Fibroblast of skin of right biceps (primary cell): ENCODE measurements at regions not wholly inside any gene's neighbourhood (a gene's known extent, or its start where the extent isn't known, plus 50 kb on each side); places are given as distances from the start of the nearest gene placed in this dataset.
"Not testable (repeated sequence)": the region's sequence is repeated elsewhere in the genome, so short reads cannot be mapped to it uniquely, and the experiment has no call there.

Experiments used
- DNase-seq: peaks from one replicate; pipeline ENCODE4 v3.0.0-alpha.2; 2013

DNA sequence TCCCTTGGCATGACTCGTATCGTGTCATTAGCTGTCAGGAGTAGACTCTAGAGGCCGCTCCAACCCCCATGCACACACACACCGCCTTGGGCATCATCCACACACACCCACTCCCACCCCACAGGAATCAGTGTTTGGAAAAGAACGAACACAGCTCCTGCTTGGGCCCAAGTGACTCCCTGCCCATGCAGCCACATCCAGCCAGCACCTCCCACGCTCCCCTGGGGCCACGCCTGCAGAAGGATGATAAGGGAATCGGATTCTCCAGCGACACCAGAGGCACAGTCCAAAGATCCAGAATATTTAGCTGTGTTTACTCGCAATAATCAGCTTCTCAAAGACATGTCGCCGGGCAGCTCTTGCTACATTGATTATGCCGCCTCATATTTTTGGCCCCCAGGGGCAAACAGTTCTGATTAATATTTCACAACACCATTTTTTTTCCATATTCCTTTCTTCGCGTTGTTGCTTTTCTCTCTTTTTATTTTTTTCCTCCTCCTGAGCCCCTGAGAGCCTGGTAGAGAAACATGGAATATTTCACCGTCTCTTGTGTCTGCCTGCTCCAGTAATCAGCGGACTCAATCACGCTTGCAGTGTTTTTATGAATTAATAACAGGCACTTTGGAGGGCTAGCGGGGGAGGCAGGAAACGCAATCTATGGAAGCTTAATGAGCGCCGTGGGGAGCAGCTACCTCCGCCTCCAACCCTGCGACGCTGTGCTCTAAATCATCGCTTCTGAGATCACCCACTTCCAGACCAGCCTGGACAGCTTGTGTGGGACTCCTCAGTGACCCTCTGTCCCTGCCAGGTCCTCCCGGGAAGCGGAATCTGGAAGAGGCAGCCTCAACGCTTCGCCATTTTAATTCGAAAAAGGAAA is 221.4 kb downstream of the TLE3 start:
- DNase-seq, result no peak

- DNase-seq, result not testable (repeated sequence)
Measured at GRCh38 chr15:69879963-69880362, 217.8 kb downstream of the TLE3 start.

- DNase-seq, result no peak
Measured at GRCh38 chr15:69880571-69881301, 217.0 kb downstream of the TLE3 start.

DNA sequence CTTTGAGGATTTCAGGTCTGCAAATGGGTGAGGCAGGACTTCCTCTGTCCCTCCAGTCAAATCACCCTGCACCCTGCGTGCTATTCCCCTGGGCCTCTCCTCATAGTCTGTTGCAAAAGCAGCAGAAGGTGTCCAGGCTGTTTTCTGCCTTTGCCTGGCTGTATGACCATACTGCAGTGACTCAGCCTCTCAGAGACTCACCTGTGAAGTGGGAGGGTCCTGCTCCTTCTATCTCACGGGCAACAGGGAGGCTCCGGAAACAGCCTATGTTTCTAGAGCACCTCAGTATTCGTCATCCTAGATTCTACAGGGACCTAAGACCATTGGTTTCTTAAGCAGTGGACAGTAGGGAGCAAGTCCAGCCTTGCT is 216.4 kb downstream of the TLE3 start:
- DNase-seq, result no peak

- DNase-seq, result no peak
Measured at GRCh38 chr15:69881766-69882165, 216.0 kb downstream of the TLE3 start.

DNA sequence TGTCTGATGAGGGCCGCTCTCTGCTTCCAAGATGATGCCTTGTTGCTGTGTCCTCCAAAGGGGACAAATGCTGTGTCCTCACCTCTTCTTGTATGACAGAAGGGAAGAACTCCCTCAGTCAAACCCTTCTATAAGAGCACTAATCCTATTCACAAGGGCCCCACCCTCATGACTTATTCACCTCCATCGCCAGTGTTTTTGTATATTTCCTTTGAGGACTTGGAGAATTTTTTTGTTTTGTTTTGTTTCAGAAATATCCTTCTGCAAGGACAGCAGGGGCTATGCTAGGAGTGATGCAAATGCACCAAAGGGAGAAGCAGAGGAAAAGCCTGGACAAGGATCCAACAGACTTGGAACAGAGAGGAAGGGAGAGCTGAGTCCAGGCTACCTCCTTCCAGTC is 214.4 kb downstream of the TLE3 start:
- no peak for DNase-seq

DNA sequence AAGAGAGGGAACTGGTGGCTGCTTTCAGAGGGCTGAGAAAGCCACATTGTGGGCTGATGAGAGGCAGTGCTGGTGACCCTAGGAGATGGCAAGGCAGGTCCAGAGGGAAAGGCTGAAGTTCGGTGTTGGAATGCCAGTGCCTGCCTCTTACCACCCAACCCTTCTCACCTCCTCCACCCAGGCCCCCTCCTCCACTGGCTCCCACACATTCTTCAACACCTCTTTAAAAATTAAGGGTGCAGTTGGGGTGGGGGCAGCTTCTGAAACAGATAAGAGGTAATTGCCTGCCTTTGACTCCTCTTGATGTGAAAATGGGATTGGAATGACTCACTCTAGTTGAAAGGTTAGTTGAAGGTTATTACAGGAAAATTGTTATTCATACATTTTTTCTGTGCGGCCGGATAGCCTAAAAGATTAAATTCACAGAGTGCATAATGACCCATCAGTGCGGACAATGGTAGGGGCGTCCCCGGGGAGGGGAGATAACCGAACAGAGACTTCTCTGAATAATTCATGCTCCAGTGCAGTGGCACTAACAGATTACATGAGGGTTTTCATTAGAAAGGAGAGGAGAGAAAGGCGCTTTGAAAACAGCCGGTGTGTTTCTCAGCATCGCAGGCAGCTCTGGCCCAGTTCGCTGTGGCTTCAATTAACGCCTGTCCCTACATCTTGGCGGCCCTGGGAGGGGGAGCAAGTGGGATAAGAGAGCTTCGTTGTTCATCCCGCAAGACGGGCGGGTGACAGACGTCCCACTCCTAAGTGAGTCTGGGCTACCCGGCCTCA is 212.4 kb downstream of the TLE3 start:
- no peak for DNase-seq

GRCh38 chr15:69887009-69887408 is 210.7 kb downstream of the TLE3 start:
- DNase-seq, result no peak

- DNase-seq, result no peak
Measured at GRCh38 chr15:69887553-69887952, 210.2 kb downstream of the TLE3 start.

DNA sequence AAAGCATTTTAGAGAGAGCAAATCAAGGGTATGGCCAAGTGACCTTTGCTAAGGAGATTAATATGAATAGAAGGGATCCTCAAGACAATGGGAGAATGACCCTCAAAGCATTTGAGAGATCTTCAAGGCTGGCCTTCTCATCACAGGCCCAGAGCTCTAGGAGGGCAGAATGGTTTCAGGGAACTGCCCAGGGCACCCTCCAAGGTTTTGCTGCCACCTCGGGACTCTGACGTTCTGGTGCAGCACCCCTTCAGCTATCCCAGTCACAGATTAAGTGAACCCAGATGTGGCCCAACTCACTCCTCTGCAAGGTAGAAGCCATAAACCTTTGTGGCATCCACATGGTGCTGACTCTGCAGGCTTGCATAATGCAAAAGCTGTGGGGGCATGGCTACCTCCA is 209.3 kb downstream of the TLE3 start:
- DNase-seq, result no peak

DNA sequence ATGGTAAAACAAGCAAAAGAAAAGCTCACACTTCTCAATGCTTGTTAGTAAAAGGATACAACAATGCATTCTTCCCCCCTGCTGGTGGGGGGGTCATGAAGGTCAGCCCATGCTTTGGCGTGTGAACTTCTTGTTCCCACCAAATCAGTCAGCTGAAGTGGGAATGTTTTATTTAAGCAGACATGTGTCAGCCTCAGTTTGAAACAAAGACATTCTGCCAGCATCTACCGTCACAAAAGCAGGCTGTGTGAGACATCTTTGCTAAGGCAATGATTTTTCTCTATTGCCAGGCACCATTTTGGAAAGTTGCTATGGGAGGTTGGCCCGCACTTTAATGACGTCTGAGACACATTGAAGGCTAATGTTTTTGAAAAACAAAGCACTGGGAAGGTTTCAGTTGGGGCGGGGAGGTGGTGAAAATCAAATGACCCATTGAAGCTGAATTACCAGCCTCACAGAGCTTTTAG is 206.6 kb downstream of the TLE3 start:
- DNase-seq, result no peak

GRCh38 chr15:69891606-69892005 is 206.1 kb downstream of the TLE3 start:
- DNase-seq, result no peak

- DNase-seq, result no peak
Measured at GRCh38 chr15:69892351-69892750, 205.4 kb downstream of the TLE3 start.

DNA sequence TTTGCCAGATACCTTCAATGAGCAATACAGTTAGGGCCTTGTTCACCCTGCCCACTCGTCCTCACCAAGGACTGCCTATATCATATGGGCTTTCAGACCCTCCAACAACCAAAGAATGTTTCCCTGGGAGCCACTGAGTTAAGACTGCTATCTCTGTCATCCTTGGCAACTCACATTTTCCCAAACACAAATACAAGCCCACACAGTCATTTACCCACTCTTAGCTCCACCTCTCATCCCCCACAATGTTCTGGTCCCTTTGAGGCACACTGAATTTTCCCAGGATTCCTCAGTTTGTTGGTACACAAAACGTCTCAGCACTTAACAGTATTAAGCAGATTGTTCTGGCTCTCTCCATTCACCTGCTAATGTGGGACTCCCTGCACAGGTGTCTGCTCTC is 204.6 kb downstream of the TLE3 start:
- no peak for DNase-seq

DNA sequence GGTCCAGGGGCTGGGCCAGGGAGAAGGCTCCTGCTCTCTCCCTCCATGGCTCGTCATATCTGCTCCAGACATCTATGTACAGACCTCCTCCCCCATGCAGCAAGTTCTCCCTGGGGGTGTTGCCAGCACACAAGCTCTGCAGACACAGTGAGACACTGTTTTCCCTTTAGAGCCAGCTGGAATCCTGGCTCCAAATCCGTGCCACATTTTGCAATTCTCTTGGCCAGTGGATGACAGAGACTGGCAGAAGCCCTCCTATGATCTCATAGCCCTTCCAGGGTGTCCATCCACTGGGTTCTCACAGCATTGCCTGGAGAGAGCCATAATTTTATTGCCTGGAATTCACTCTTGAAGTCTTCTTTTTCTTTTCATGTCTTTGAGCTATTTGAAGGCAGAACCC is 203.9 kb downstream of the TLE3 start:
- peak; percentile 87 for DNase-seq

- DNase-seq, result no peak
Measured at GRCh38 chr15:69895202-69895601, 202.5 kb downstream of the TLE3 start.

- DNase-seq, result peak; percentile 10
Measured at GRCh38 chr15:69896606-69897005, 201.1 kb downstream of the TLE3 start.

DNA sequence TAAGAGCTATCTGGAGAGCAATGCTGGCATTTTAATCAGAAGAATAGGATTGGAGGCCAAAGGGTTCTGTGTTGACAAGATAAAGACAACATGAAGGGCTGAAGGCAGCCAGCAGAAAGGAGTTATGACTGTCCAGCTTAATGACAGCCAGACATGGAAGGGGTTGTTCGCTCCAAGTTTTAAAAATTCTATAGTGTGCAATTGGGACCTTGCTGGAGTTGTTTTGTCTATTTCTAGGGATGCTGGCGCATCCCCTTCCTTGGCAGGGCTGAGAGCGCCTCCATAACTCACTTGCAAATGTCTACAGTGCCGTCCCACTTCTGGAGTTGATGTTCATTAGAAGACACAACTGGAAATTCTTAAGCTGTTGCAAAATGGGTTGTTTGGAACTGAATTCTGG is 200.7 kb downstream of the TLE3 start:
- DNase-seq, result no peak

GRCh38 chr15:69897471-69898237 is 200.1 kb downstream of the TLE3 start:
- no peak for DNase-seq

DNA sequence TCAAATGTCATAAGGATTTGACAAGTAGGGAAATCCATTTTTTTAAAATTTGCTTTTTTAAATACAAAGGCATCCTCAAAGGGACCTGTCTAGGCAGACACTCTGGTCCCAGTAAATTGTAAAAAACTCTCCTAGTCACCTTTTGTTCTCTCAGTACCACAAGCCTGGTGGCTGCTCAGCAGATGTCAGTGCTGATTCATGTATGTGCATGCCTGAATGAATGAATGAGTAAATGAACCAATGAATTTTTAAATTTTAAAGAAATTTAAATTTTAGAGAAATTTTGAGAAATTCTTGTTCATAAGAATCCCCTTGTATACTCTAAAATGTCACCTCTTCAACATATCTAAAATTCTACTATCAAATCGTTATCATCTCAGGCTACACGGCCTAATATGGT is 199.5 kb downstream of the TLE3 start:
- no peak for DNase-seq

DNA sequence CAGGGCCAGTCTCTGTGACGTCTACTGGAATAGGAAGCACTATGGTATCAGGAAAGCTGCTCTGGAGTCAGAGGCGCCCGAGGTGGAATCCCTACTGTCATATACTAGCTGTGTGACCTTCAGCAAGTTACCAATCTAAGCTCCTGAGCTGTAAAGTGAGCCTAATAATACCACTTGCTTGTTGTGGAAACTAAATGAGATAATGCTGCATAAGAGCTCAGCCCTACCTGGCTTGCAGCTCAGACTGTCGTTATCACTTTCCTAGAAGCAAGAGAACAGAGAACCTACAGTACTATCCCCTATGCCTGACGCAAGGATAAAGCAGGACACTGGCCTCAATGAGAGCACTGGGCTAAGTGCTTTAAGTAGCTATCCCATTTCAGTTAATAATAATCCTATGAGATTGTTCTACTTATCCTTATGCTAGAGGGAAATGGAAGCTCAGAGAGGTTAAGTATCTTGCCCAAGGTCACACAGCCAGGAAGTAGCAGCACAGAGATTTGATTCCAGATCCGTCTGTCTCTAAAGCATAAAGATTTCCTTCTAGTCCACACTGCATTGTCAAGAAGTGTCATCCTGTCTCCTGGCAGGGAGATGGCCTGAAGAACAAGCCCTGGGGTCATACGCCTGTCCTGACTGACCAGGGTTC is 195.2 kb downstream of the TLE3 start:
- no peak for DNase-seq
